ENCODE measurements at regions not wholly inside any gene's neighbourhood (a gene's known extent, or its start where the extent isn't known, plus 50 kb on each side); places are given as distances from the start of the nearest gene placed in this dataset.
"Not testable (repeated sequence)": the region's sequence is repeated elsewhere in the genome, so short reads cannot be mapped to it uniquely, and the experiment has no call there.

DNA sequence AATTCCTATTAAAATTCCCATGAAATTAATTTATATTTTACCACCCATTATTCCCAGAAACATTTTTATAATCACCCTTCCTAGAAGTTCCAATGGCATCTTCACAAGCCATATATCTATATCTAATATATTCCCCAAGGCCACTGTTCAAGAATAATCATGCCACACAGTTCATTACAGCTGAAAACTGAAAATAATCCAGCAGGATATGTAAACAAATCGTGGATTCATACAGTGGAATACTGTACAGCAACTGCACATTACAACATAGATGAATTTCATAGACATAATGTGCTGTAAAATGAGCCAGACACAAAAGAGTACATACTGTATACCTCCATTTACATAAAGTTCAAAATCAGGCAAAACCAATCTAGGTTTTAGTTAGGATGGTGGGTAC lies 63.9 kb upstream of the SERPINE2 start:
- intact Hi-C loops (cut with DNase I; ENCODE audit: low total_unique reads) = no loop called here
- no peak for DNase-seq (ENCODE audit: low spot score in 2 of 2)
- TF ChIP-seq, protein P1, sequence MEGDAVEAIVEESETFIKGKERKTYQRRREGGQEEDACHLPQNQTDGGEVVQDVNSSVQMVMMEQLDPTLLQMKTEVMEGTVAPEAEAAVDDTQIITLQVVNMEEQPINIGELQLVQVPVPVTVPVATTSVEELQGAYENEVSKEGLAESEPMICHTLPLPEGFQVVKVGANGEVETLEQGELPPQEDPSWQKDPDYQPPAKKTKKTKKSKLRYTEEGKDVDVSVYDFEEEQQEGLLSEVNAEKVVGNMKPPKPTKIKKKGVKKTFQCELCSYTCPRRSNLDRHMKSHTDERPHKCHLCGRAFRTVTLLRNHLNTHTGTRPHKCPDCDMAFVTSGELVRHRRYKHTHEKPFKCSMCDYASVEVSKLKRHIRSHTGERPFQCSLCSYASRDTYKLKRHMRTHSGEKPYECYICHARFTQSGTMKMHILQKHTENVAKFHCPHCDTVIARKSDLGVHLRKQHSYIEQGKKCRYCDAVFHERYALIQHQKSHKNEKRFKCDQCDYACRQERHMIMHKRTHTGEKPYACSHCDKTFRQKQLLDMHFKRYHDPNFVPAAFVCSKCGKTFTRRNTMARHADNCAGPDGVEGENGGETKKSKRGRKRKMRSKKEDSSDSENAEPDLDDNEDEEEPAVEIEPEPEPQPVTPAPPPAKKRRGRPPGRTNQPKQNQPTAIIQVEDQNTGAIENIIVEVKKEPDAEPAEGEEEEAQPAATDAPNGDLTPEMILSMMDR (IDR thresholded peaks at IDR 0.05) = no peak
- no peak for TF ChIP-seq POLR2A (IDR thresholded peaks at IDR 0.05)
- H3K4me3 ChIP-seq (ENCODE audit: low read depth, poor library complexity, severe bottlenecking) = no peak overlapping the region
- WGBS, 2 donors = 49 to 50% methylated on average over 1 of the region's 1 CpG

DNA sequence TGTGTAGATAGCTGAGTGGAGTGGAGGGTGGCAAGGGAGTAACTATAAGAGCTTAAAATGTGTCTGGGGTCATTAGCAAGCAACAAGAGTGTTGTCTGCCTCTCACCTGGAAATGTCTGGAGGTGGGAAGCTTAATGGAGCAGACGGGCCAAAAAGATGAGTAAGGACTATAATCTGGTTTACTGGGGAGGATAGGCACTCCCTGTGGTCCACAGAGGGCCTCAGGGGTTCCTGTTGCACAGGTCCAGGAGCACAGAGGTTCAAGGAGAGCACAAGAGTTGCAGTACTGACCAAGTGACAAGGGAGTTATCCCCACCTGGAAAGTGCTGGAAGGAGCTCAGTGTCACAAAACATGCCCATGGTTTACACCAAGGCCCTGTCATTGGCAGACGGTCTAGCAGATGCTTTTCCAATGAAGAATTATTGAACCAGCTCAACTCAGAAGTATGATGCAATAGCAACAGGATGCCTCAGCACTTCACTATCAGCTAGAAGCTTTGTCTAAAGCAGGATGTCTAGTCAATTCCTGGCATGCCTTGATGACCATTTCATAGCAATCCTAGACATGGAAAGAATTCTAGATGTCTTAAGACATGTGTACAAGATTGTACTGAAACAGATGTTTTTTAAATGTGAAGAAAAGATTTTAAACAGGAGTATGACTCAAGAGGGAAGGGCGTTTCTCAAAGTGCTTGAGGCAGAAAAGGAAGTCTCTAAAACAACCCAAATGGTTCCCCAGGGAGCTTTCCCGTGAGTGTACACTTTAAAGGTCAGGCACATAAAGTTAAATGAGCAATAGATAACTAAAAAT lies 62.9 kb upstream of the SERPINE2 start:
- WGBS, 2 donors = 44 to 45% methylated on average over 4 of the region's 4 CpGs
- peak in 1 of 2 donors; percentile 72 for DNase-seq (ENCODE audit: low spot score in 2 of 2)
- TF ChIP-seq POLR2A (IDR thresholded peaks at IDR 0.05) = no peak
- TF ChIP-seq, protein P1 (IDR thresholded peaks at IDR 0.05) = no peak
- intact Hi-C loops (cut with DNase I; ENCODE audit: low total_unique reads) = no loop called here
- H3K4me3 ChIP-seq (ENCODE audit: low read depth, poor library complexity, severe bottlenecking) = no peak overlapping the region

DNA sequence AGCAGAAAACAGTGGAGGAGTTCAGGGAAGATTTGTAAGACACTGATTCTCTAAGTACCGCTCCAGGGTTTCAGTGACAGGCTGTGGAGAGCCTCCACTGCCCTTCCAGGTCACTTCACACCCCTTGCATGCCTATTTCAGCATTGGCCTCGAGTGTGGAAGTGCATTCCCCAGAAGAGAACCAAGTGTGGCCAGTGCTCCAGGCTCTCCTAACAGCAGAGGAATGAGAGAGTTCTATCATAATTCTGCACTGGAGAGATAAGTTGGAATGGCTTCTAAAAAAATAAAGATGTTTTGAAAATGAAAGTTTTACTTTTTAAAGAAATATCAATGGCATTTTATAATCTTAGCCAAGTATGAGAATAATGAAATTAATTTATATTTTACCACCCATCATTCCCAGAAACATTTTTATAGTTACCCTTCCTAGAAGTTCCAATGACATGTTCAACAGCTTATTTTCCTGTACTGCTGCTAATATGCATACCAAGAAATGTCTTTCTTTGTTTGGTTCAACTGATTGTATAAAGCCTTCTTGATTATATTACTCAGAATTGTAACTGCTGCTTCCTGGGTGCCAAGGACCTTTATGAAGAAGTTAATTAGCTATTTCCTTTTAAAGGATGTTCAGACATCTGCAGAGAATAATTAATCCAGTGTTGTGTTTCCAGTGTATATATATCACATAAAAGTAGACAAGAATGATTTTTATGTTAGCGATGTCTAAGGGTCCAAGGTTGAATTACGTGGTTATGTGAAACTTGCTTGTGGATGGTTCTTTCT lies 61.0 kb upstream of the SERPINE2 start:
- intact Hi-C loops (cut with DNase I; ENCODE audit: low total_unique reads) = no loop called here
- TF ChIP-seq, protein P1 (IDR thresholded peaks at IDR 0.05) = no peak
- no peak for TF ChIP-seq POLR2A (IDR thresholded peaks at IDR 0.05)
- no peak for DNase-seq (ENCODE audit: low spot score in 2 of 2)
- no peak overlapping the region for H3K4me3 ChIP-seq (ENCODE audit: low read depth, poor library complexity, severe bottlenecking)
- WGBS, 2 donors = 76 to 81% methylated on average over 4 of the region's 4 CpGs

DNA sequence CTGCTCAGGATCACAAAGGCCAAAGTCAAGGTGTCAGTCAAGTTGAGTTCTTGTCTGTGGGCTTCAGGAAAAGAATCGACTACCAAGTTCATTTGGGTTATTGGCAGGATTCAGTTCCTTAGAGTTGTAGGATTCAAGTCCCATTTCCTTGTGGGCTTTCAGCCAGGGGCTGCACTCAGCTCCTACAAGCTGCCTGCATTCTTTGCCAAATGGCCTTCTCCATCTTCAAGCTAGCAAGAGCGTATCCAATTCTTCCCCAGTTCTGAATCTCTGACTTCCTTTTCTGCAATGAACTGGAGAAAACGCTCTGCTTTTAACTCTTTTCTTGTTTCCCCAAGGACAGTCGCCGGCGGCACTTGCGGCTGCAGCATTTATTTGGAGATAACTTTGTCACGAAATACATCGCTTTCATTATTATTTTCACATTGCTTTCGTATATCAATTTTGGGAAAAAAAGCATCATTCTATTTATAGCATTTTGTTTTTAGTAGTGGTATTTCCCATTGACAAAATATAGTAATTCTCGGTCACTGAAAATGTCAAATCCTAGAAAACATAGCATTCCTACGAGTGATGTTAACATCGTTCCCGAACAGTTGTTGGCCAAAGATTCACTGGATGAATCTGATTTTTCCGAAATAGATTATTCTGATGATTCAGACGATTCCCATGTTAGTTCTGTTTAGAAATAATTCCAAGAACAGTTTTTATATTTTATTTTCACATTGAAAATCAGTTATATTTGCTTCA lies 59.6 kb upstream of the SERPINE2 start:
- DNase-seq (ENCODE audit: low spot score in 2 of 2) = no peak
- 70 to 75% methylated on average over 16 of the region's 16 CpGs for WGBS, 2 donors
- no peak overlapping the region for H3K4me3 ChIP-seq (ENCODE audit: low read depth, poor library complexity, severe bottlenecking)
- intact Hi-C loops (cut with DNase I; ENCODE audit: low total_unique reads) = no loop called here
- TF ChIP-seq, protein P1 (IDR thresholded peaks at IDR 0.05) = no peak
- no peak for TF ChIP-seq POLR2A (IDR thresholded peaks at IDR 0.05)

DNA sequence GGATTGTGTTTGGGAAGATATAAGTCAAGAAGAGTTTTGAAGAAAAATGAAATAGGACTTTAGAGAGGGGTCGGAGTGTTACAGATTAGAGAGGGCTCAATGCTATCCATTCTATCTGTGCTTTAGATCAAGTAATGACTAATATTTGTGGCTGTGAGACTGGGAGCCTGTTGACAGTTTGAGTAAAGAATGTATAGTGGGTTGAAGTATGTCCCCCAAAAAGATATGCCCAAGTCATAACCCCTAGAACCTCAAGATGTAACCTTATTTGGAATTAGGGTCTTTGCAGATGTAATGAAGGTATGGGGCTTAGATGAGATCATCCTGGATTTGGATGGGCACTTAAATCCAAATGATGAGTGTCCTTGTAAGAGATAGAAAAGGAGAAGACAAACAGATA lies 55.3 kb upstream of the SERPINE2 start:
- no peak for DNase-seq (ENCODE audit: low spot score in 2 of 2)
- intact Hi-C loops (cut with DNase I; ENCODE audit: low total_unique reads) = no loop called here
- 82 to 89% methylated on average over 1 of the region's 1 CpG for WGBS, 2 donors
- no peak for TF ChIP-seq POLR2A (IDR thresholded peaks at IDR 0.05)
- TF ChIP-seq, protein P1 (IDR thresholded peaks at IDR 0.05) = no peak
- H3K4me3 ChIP-seq (ENCODE audit: low read depth, poor library complexity, severe bottlenecking) = no peak overlapping the region

DNA sequence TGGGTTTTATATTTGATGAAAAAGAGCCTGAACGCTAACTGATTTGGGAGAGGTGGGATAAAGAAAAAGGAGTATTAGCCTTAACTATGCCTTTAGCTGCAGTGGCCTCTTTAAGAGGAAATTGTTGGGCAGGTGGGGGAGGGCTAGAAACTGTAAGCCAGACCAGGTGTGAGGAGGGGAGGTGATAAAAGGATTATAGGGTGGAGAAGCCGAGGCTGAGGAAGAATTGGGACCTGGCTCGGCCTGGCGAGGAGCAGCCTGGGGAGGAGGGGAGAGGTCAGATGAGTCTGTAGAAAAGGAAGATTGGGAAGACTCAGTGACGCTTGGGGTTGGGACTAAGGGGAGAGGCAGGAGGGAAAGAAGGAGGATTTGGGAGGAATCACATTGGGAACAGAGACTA lies 52.6 kb upstream of the SERPINE2 start:
- WGBS, 2 donors = 72 to 75% methylated on average over 5 of the region's 5 CpGs
- H3K4me3 ChIP-seq (ENCODE audit: low read depth, poor library complexity, severe bottlenecking); intact Hi-C loops (cut with DNase I; ENCODE audit: low total_unique reads): not testable (repeated sequence)
- peak in 1 of 2 donors; percentile 59 for DNase-seq (ENCODE audit: low spot score in 2 of 2)

DNA sequence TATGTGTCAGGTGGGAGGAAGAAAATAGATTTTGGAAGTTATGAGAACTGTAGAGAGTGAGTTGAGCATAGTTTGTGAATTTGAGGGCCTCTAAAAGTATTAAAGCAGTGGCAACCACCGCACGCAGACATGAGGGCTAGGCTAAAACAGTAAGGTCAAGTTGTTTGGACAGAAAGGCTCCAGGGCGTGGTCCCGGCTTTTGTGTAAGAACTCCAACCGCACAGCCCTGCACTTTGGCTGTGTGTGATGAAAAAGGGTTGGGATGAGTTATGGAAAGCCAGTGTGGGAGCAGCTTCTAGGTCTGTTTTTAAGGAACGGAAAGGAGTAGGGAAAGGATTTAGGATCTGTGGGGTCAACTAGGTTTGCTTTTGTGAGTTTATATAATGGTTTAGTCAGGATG lies 50.5 kb upstream of the SERPINE2 start:
- 92 to 94% methylated on average over 6 of the region's 6 CpGs for WGBS, 2 donors
- DNase-seq (ENCODE audit: low spot score in 2 of 2) = peak in 1 of 2 donors; percentile 59
- H3K4me3 ChIP-seq (ENCODE audit: low read depth, poor library complexity, severe bottlenecking); intact Hi-C loops (cut with DNase I; ENCODE audit: low total_unique reads): not testable (repeated sequence)

Data from lower leg skin (tissue), 4 donors.